IMR-90 (cell line): ENCODE measurements at regions not wholly inside any gene's neighbourhood (a gene's known extent, or its start where the extent isn't known, plus 50 kb on each side); places are given as distances from the start of the nearest gene placed in this dataset.

Experiments
- ATAC-seq: fragments of 200-7000 bp; cut with Tn5 transposase; 2 replicates; pipeline ENCODE4 v1.9.1; 2020; ENCODE audit warnings: low read depth, mild to moderate bottlenecking, moderate library complexity
- BruUV-seq: library from RNA; stranded (reverse); fragments of 400-500 nt; replicated peaks from 2 replicates; lab custom pipeline; 2021; lab: Mats Ljungman, UMichigan
- CTCF ChIA-PET: fragments of 300-600 bp; formaldehyde crosslinking; extraction: SDS; loops from one replicate; lab custom pipeline; 2021; ENCODE audit warnings: antibody characterized with exemption; lab: Yijun Ruan, JAX
- POLR2A ChIA-PET: fragments of 300-600 bp; sonication (Branson Sonifier 250); formaldehyde crosslinking; loops from one replicate; lab custom pipeline; 2022; ENCODE audit warnings: antibody characterized with exemption; ENCODE audit not compliant: unreplicated experiment; lab: Charles Lee
- DNase-seq: peaks from one replicate; pipeline ENCODE4 v3.0.0; 2013
- H2AFZ ChIP-seq: replicated peaks from 2 replicates; pipeline ENCODE3; 2013; ENCODE audit warnings: low read length, mild to moderate bottlenecking; ENCODE audit not compliant: poor library complexity
- H2AK5ac ChIP-seq: 2 replicates; pipeline ENCODE4 v1.6.1; 2013; ENCODE audit warnings: low read depth, low read length, inconsistent platforms
- H2AK9ac ChIP-seq: replicated peaks from 2 replicates; pipeline ENCODE3; 2013; ENCODE audit warnings: mild to moderate bottlenecking, low read depth, low read length, moderate library complexity; ENCODE audit not compliant: poor library complexity
- H2BK120ac ChIP-seq: 2 replicates; pipeline ENCODE4 v1.6.1; 2013; ENCODE audit warnings: low read depth, low read length, inconsistent platforms
- H2BK15ac ChIP-seq: 3 replicates; pipeline ENCODE4 v1.6.1; 2013; ENCODE audit warnings: low read depth, low read length, inconsistent platforms
- H2BK20ac ChIP-seq: 2 replicates; pipeline ENCODE4 v1.6.1; 2013; ENCODE audit warnings: low read depth, mild to moderate bottlenecking, inconsistent platforms, low read length, moderate library complexity
- H2BK5ac ChIP-seq: 2 replicates; pipeline ENCODE4 v1.6.1; 2013; ENCODE audit warnings: mild to moderate bottlenecking, low read depth, low read length, inconsistent platforms; ENCODE audit not compliant: poor library complexity, severe bottlenecking
- H3K14ac ChIP-seq: replicated peaks from 2 replicates; pipeline ENCODE4 v1.6.1; 2013; ENCODE audit warnings: low read depth, low read length, inconsistent platforms
- H3K18ac ChIP-seq: 2 replicates; pipeline ENCODE4 v1.6.1; 2013; ENCODE audit warnings: low read depth, low read length, control low read depth
- H3K23ac ChIP-seq: 2 replicates; pipeline ENCODE4 v1.6.1; 2013; ENCODE audit warnings: low read depth, low read length, inconsistent platforms
- H3K27ac ChIP-seq: 2 replicates; pipeline ENCODE4 v1.5.1; 2013; ENCODE audit warnings: mild to moderate bottlenecking, control low read depth, low read length; ENCODE audit not compliant: insufficient read depth
- H3K27me3 ChIP-seq: 2 replicates; pipeline ENCODE4 v1.6.1; 2013; ENCODE audit warnings: low read length; ENCODE audit not compliant: control insufficient read depth, insufficient read depth
- H3K36me3 ChIP-seq: 2 replicates; pipeline ENCODE4 v1.6.1; 2013; ENCODE audit warnings: low read length, mixed read lengths; ENCODE audit not compliant: control insufficient read depth, insufficient read depth
- H3K4ac ChIP-seq: 2 replicates; pipeline ENCODE4 v1.6.1; 2013; ENCODE audit warnings: low read depth, low read length, inconsistent platforms
- H3K4me1 ChIP-seq: 2 replicates; pipeline ENCODE4 v1.6.1; 2013; ENCODE audit warnings: low read length, mixed read lengths; ENCODE audit not compliant: control insufficient read depth, insufficient read depth
- H3K4me2 ChIP-seq: 2 replicates; pipeline ENCODE4 v1.6.1; 2013; ENCODE audit warnings: low read depth, mild to moderate bottlenecking, control low read depth, low read length, moderate library complexity
- H3K4me3 ChIP-seq: 2 replicates; pipeline ENCODE4 v1.5.1; 2013; ENCODE audit warnings: low read depth, mild to moderate bottlenecking, control low read depth, low read length, moderate library complexity; ENCODE audit not compliant: insufficient read depth
- H3K56ac ChIP-seq: 2 replicates; pipeline ENCODE4 v1.6.1; 2013; ENCODE audit warnings: low read length, inconsistent platforms; ENCODE audit not compliant: insufficient read depth; ENCODE audit errors: extremely low read depth
- H3K79me1 ChIP-seq, 2 experiments: 2 replicates each; pipeline ENCODE4 v1.6.1; 2013; ENCODE audit warnings: low read length in 2 of 2, inconsistent platforms in 1 of 2, low read depth in 1 of 2
- H3K9ac ChIP-seq: 2 replicates; pipeline ENCODE4 v1.6.1; 2013; ENCODE audit warnings: low read depth, low read length, control low read depth
- H3K9me1 ChIP-seq: 2 replicates; pipeline ENCODE4 v1.6.1; 2013; ENCODE audit warnings: low read length, inconsistent platforms; ENCODE audit not compliant: insufficient read depth
- H3K9me3 ChIP-seq: 2 replicates; pipeline ENCODE4 v1.6.1; 2013; ENCODE audit warnings: low read length; ENCODE audit not compliant: control insufficient read depth, insufficient read depth
- H4K20me1 ChIP-seq: 2 replicates; pipeline ENCODE4 v1.6.1; 2013; ENCODE audit warnings: low read length, inconsistent platforms; ENCODE audit not compliant: insufficient read depth
- H4K5ac ChIP-seq: 2 replicates; pipeline ENCODE4 v1.6.1; 2013; ENCODE audit warnings: mild to moderate bottlenecking, low read depth, low read length, control low read depth
- H4K8ac ChIP-seq, 2 experiments: 2 replicates each; pipeline ENCODE4 v1.6.1; 2013; ENCODE audit warnings: low read depth in 2 of 2, low read length in 2 of 2, control low read depth in 1 of 2, inconsistent platforms in 1 of 2
- H4K91ac ChIP-seq: 2 replicates; pipeline ENCODE4 v1.6.1; 2013; ENCODE audit warnings: low read depth, low read length, inconsistent platforms; ENCODE audit not compliant: insufficient read depth
- CEBPB ChIP-seq: IDR thresholded peaks from 2 replicates; pipeline ENCODE4 v1.6.1; 2012; ENCODE audit warnings: low read depth, low read length, improper control_type of control experiment
- CHD1 ChIP-seq: IDR thresholded peaks from 2 replicates; pipeline ENCODE4 v1.6.1; 2012; ENCODE audit warnings: low read depth, low read length, improper control_type of control experiment
- ELK1 ChIP-seq: fragments of 150-350 bp; IDR thresholded peaks from 2 replicates; pipeline ENCODE4 v1.6.1; 2016; ENCODE audit warnings: low read depth, mild to moderate bottlenecking, low read length, moderate library complexity, borderline replicate concordance
- MAFK ChIP-seq: IDR thresholded peaks from 2 replicates; pipeline ENCODE4 v1.6.1; 2012; ENCODE audit warnings: low read depth, low read length, improper control_type of control experiment
- MXI1 ChIP-seq: IDR thresholded peaks from 2 replicates; pipeline ENCODE4 v1.6.1; 2012; ENCODE audit warnings: low read depth, mild to moderate bottlenecking, low read length, moderate library complexity, borderline replicate concordance
- POLR2A ChIP-seq: IDR thresholded peaks from 2 replicates; pipeline ENCODE4 v1.6.1; 2012; ENCODE audit warnings: mild to moderate bottlenecking, low read depth, low read length
- RCOR1 ChIP-seq: IDR thresholded peaks from 2 replicates; pipeline ENCODE4 v1.6.1; 2012; ENCODE audit warnings: mild to moderate bottlenecking, low read length, improper control_type of control experiment; ENCODE audit not compliant: insufficient replicate concordance
- SMC3 ChIP-seq: fragments of 150-350 bp; IDR thresholded peaks from 2 replicates; pipeline ENCODE4 v1.6.1; 2016; ENCODE audit warnings: low read depth, mild to moderate bottlenecking, antibody characterized with exemption, low read length, moderate library complexity
- USF2 ChIP-seq: fragments of 150-350 bp; IDR thresholded peaks from 2 replicates; pipeline ENCODE4 v1.6.1; 2017; ENCODE audit warnings: mild to moderate bottlenecking, antibody characterized with exemption, low read length, low read depth
- WGBS, 2 experiments: methylation state at CpG; one replicate each; pipeline versions ENCODE4 v1.1.5 to v1.1.7; 2013; ENCODE audit warnings: missing lambda C conversion rate in 2 of 2; ENCODE audit not compliant: insufficient read length in 1 of 2; ENCODE audit errors: extremely low coverage in 2 of 2; 5-methylcytosine and 5-hydroxymethylcytosine counted together
- dilution Hi-C: fragments of 300-500 bp; cut with HindIII; formaldehyde crosslinking; loops from one replicate; pipeline ENCODE4 v1.14.3; 2018; ENCODE audit warnings: low sequenced_read_pairs; ENCODE audit not compliant: unreplicated experiment
- in situ Hi-C: fragments of 300-500 bp; cut with MboI; formaldehyde crosslinking; loops from 3 replicates; pipeline ENCODE4 v1.14.3; 2019; ENCODE audit warnings: low sequenced_read_pairs, inconsistent platforms, mixed read lengths
- intact Hi-C: fragments of 100-400 bp; cut with micrococcal nuclease; formaldehyde crosslinking; loops from 2 replicates; pipeline ENCODE4 v1.10.0; 2022

DNA sequence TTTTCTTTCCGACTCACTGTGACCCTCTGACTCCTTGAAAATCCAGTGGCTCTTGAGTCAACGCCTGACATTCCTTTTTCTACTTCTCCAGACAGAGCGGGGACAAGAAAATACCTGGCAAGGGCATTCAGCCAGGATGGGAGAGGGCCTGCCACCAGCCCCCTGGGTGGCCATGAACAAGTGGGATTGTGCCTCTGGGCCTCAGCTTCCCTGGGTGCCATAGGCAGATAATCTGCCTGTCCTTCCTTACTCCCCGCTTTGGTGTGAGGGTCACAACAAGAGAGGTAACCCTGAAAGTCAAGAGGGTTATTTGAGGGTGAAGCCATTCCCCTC is 613.9 kb upstream of the CADM1 start:
- no peaks in the 10 kb centered on the region for H3K4me1 ChIP-seq
- no peak overlapping the region for H4K5ac ChIP-seq
- no CpG with 5 or more reads among the region's 4 CpGs for WGBS, 2 experiments
- H2BK20ac ChIP-seq, result no peak overlapping the region
- no peak overlapping the region for H4K91ac ChIP-seq
- intact Hi-C loops, result no loop called here
- H4K20me1 ChIP-seq, result no peaks in the 10 kb centered on the region
- no peak overlapping the region for H3K4me2 ChIP-seq
- no peak overlapping the region for H3K14ac ChIP-seq
- H2AK9ac ChIP-seq, result no peak overlapping the region
- in situ Hi-C loops, result no loop called here
- ChIA-PET POLR2A (no interaction called here), CTCF (no interaction called here)
- no peak for ATAC-seq
- no peak overlapping the region for H3K18ac ChIP-seq
- BruUV-seq, result no TSS peak
- TF ChIP-seq MXI1, result no peak
- TF ChIP-seq CEBPB, result no peak
- TF ChIP-seq MAFK, result no peak
- no peak for TF ChIP-seq CHD1
- TF ChIP-seq USF2, result no peak
- TF ChIP-seq RCOR1, result no peak
- no peak for TF ChIP-seq ELK1
- TF ChIP-seq POLR2A, result no peak
- TF ChIP-seq SMC3, result no peak
- dilution Hi-C loops, result no loop called here
- H3K9ac ChIP-seq, result no peak overlapping the region
- no peak overlapping the region for H2BK5ac ChIP-seq
- no peak overlapping the region for H3K4me3 ChIP-seq
- no peaks in the 10 kb centered on the region for H3K79me1 ChIP-seq
- H3K9me1 ChIP-seq, result no peaks in the 10 kb centered on the region
- no peak overlapping the region for H4K8ac ChIP-seq
- no peak overlapping the region for H3K23ac ChIP-seq
- no peak overlapping the region for H2BK15ac ChIP-seq
- H2AFZ ChIP-seq, result no peak overlapping the region
- no peak overlapping the region for H3K4ac ChIP-seq
- no peak overlapping the region for H2AK5ac ChIP-seq
- DNase-seq, result no peak
- no peaks in the 10 kb centered on the region for H3K27me3 ChIP-seq
- H3K9me3 ChIP-seq, result peaks cover 2% of the 10 kb centered on the region; the same call in 1 of the 2 replicates
- H3K36me3 ChIP-seq, result no peaks in the 10 kb centered on the region
- no peak overlapping the region for H2BK120ac ChIP-seq
- no peak overlapping the region for H3K27ac ChIP-seq
- H3K56ac ChIP-seq, result no peak overlapping the region
